ENCODE measurements at regions not wholly inside any gene's neighbourhood (a gene's known extent, or its start where the extent isn't known, plus 50 kb on each side); places are given as distances from the start of the nearest gene placed in this dataset.
"Not testable (repeated sequence)": the region's sequence is repeated elsewhere in the genome, so short reads cannot be mapped to it uniquely, and the experiment has no call there.

DNA sequence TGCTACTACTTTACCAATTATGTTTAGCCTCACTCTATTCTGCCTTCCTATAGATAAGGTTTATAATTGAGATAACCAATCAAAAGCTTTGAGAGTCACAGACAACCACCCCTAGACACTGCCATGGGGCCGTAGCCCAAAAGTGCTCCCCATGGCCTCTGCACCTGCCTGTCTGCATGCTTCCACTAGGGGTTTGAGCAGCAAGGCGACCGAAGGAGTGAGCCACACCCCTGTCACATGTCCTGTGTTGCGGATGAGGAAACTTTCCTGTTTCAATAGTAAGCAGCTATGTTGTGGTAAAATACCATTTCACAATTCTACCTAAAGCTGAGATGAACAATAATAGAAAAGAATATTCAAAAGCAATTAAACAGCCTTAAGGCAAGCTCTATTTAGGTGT, 856.0 kb upstream of the FRG1 start:
- DNase-seq (ENCODE audit: low read depth, low spot score) = no peak

DNA sequence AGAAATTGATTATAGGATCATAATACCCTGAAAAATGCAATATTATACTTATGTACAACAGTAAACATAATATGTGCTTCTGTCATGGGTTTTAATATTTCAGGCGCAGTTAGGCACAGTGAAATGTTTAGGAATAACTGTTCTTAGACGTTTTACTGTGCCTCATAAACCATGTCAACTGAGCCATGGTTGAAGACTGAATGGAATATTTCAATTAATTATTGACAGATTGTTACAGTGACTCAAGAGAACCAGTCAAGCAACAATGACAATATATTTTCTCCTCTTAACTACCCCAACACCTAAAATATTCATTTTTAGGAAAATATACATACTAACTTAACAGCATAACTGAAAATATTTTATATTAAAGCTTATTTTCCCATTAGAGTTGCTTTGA, 852.7 kb upstream of the FRG1 start:
- DNase-seq (ENCODE audit: low read depth, low spot score) = no peak

DNA sequence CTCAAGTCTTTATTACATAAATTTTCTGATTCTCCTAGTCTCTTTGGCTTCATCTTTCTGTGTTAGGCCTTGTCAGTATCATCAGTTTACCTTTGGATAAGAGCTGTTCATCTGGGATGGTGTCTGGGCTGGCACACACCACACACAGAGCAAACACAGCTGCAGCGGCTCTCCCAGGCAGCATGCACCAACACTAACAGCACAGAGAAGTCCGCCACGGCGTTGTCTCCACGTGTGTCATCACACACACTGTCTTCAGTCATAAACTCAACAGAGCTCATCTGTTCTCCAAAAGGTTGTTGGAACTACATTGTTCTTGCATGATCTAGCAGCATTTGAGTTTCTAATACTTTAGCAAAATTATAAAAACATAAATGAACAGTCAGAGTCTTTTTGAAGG, 851.9 kb upstream of the FRG1 start:
- DNase-seq (ENCODE audit: low read depth, low spot score) = no peak

DNA sequence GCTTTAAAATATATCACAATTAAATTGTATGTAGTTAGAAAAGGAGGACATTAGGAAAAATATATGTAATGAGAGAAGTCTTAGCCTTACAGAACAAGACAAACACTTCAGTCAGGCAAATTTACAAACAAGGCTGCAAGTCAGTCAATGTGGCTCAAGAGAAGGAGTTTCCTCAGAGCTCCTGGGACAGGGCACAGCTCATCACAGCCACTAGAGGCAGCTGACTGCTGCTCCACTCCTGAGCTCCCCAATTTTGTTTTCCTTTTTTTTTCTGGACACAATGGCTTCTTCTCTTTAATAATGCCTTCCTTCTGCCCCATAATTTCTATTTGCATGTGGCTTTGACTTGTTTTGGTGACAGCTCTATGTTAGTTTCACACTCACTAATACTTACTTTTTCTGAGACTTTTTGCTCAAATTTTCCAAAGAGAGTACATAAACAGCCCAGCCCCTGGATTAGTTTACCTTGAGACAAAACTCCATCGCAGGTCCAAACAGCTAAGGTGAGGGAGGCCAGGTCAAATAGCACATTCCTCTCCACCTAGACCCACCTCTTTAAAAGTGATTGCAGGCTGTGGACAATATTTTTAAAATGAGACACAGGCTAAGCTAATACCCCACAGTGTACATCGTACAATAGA, 850.4 kb upstream of the FRG1 start:
- no peak for DNase-seq (ENCODE audit: low read depth, low spot score)

DNA sequence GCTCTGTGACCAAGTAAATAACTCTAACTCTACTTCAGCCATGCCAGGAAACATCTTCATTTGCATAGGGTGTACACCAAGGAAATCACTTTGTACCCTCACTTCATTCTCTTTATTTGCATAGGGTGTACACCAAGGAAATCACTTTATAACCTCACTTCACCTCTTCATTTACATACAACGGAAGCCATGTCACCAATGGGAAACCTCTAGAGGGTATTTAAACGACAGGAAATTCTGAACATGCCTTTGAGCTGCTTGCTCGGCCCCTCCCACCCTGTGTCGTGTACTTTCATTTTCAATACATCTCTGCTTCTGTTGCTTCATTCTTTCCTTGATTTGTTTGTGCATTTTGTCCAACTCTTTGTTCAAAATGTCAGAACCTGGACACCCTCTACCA, 848.1 kb upstream of the FRG1 start:
- DNase-seq (ENCODE audit: low read depth, low spot score) = no peak

DNA sequence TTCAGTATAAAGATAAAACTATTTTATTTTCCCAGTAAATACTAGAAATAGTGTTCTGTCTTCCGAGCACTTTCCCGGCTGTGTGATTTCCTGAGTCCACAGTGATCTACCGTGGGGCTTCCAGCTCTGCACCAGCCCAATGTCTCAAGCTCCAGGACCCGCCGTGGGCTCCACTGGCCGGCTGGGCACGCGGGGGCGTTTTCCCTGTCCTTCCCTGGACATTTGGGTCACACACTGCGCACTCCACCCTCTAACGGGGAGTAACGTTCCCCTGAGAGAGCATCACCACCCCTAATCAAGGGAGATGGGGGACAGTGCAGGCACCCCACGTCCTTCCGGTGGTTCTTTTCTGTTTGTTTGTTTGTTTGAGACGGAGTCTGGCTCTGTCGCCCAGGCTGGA, 844.6 kb upstream of the FRG1 start:
- no peak for DNase-seq (ENCODE audit: low read depth, low spot score)

DNA sequence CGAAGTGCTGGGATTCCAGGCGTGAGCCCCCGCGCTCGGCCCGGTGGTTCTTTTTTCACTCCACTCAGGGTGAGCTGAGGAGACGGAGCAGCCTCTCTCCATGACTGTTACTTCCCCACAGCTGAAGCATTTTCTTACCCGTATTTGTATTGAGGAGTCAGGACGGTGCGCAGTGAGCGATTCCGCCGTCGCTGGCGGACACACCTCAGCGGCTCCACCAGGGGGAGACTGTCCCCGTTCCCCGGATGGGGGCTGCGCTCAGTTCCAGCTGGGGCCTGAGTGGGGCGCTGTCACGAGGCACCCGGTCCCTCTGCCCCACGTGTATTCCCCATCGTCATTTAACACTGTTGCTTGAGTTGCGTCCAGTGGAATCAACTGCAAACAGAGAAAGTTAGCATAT, 844.0 kb upstream of the FRG1 start:
- no peak for DNase-seq (ENCODE audit: low read depth, low spot score)

DNA sequence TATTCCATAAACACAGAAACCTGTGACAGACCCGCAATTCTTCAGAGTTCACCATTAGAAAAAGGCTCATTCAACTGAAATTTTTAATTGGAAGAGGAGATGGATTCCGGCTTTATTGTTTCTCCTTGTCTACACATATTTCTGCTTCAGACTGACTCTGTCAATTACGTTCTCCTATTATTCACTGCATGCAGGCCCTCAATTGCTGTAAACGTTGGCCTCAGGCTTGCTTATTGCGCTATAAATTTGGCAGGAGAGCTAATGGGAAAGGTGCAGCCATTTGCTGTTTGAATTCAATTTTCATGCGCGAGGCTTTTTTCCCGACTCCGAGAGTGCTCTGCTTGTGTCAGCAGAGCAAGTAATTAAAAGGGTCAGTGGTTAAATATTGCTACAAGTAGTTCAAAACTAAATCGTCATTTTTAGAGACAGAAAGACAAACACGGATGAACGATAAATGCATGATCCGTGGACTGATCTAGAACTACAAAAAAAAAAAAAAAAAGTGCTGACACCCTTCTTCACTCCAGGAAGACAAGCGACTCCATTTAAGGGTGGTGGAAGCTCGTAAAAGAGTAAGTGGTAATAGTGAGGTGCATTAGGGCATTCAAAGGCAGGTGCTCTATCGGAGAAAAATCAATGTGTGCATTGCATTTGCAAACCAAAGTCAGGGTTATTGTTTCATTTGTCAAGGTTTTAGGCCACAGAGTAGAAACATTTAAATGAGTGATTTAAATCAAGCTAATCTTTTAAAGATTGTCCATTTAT, 841.6 kb upstream of the FRG1 start:
- no peak for DNase-seq (ENCODE audit: low read depth, low spot score)

DNA sequence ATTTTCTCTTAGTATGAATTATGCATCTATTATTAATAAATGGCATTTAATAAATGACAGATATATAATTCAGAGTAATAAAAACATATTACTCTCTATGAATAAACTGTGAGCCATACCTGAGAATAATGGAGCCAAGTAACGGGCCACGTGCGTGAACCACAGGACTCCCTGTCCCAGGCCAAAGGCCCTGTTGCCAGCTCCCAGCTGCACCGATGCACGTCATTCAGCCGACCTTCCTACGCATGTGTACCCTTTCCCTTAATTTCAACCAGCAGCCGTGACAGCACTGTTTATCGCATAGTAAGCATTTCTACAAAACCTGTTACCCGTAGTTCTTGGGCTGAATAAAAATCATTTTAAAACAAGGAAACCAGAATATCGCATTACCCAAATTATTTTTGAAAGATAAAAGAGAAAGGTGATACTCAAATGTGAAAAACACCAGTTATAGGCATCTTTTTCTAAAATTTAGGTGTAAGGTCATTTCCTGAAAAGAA, 827.2 kb upstream of the FRG1 start:
- DNase-seq (ENCODE audit: low read depth, low spot score) = no peak

DNA sequence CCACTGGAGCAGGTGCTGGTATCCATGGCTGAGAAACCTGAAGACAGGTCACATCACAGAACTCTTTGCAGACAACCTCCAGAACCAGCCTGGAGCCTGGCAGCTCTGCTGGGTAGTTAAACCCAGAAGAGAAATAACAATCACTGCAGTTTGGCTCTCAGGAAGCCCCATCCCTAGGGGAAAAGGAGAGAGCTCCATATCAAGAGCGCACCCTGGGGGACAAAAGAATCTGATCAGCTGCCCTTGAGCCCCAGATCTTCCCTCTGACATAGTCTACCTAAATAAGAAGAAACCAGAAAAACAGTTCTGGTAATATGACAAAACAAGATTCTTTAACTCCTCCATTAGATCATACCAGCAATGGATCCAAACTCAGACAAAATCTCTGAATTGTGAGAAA, 823.2 kb upstream of the FRG1 start:
- no peak for DNase-seq (ENCODE audit: low read depth, low spot score)

DNA sequence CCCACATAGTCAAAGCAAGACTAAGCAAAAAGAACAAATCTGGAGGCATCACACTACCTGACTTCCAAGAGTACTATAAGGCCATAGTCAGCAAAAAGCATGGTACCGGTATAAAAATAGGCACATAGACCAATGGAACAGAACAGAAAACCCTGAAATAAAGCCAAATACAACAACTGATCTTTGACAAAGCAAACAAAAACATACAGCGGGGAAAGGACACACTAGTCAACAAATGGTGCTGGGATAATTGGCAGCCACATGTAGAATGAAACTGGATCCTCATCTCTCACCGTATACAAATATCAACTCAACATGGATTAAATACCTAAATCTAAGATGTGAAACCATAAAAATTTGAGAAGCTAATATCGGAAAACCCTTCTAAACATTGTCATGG, 819.3 kb upstream of the FRG1 start:
- no peak for DNase-seq (ENCODE audit: low read depth, low spot score)

DNA sequence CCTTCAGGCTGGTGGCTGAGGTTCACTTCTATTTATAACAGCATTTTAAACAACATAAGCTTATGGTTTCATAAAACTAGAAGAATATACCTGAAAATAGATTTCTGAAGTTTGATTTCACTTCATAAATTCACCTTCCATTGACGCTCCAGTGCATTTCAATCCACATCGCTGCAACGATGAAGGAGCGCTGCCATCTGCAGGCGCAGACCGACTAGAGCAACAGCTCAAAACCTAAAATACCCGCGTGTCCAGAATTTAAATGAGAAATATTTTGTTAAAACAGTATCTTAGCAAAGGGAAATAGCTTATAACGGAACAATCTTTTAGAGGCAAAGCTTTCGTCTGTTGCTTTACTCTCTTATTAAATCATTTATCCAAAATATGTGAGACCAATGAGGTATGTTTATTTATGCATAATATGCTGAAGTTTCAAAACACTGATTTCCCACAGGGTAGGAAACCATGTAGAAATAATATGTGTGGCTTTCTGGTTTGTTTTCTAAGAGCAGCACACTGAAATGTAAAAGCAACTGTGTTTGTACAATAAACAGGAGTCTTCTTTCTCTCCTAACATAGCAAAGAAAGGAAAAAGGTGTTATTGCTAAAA, 816.4 kb upstream of the FRG1 start:
- no peak for DNase-seq (ENCODE audit: low read depth, low spot score)

DNA sequence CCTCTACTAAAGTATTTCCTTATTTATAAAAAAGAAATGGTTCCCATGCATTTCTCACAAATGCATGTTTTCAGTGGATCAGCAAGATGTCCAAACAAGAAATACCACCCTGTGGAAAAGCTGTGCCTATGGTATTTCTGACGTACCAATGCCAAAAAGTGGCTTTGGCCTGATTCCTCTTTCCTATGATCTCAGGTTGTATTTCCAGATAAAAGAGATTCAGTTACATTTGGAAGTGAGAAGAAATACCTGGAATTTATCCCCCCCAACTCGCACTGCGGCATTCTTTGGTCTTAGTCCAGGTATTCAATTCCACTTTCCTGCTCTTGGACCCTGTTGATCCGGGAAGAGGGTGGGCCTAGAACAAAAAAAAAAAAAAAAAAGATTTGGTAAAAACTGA, 815.9 kb upstream of the FRG1 start:
- DNase-seq (ENCODE audit: low read depth, low spot score) = no peak

DNA sequence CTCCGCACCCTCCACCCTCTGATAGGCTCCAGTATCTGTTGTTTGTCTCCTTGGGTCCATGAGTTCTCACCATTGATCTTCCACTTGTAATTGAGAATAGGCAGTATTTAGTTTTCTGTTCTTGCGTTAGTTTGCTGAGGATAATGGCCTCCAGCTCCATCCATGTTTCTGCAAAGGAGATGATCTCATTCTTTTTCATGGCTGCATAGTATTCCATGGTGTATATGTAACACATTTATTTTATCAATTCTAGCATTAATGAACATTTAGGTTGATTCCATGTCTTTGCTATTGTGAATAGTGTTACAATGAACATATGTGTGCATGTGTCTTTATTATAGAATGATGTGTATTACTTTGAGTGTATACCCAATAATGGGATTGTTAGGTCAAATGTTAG, 814.6 kb upstream of the FRG1 start:
- no peak for DNase-seq (ENCODE audit: low read depth, low spot score)

DNA sequence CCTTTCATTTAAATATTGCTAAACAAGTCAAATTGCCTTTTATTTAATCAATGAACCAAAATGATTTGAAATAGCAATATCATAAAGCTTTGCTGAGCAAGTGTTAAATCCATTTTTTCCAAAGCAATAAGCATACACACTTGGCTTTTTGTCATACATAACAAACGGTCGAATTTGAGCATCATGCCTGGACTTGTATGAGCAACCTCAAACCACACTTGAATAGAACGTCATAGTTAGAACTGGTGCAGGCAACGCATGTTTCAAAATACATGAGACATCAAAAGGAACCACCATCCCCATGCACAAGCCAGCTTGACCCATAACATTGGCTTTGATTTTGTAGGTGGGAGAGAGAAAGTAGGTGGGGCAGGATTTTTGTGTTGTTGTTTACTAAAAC, 812.3 kb upstream of the FRG1 start:
- no peak for DNase-seq (ENCODE audit: low read depth, low spot score)

DNA sequence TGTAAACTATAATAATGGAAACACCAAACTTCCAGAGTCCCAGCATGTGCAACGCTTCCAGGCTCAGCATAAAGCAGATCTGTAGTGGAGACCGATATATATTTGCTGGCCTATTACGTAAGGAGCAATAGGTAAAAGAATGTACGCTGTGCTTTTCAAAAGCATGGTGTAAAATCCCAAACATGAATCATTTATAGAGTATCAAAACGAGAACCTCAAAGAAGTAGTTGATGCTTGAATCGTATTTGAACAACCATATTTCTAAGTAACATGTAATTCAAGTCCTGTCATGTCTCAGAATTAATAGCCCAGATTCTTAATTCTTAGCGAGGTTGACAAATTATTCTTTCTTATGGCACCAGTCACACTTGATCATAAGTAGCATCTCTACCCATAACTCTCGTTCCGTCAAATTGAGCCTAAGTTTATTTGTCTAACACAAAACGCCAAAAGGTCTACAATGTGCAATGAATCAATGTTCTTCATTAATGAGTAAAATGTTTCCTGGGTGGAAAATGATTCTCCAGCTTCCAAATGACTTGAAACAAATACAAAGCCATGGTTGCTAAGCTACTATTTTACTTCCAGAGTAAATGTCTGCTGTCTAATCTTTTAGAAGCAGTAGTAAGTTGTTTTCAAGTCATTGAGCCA, 811.5 kb upstream of the FRG1 start:
- DNase-seq (ENCODE audit: low read depth, low spot score) = no peak

DNA sequence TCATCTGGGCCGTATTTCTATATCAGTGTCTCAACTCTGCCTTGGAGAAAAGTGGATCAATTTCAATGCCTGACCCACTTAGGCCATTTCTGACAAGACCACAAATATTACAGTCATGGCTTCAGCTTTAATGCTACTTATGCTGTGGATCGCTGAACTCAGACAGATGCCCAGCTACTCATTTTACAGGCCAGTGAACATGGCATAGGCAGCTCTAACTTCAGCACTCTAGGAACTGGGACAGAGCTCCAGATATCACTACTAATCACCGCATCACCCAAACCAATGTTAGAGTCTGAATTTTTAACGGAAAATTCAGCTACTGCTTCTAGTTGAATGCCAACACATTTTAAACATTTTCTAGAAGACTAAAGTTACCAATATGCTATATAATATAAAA, 809.6 kb upstream of the FRG1 start:
- DNase-seq (ENCODE audit: low read depth, low spot score) = no peak

DNA sequence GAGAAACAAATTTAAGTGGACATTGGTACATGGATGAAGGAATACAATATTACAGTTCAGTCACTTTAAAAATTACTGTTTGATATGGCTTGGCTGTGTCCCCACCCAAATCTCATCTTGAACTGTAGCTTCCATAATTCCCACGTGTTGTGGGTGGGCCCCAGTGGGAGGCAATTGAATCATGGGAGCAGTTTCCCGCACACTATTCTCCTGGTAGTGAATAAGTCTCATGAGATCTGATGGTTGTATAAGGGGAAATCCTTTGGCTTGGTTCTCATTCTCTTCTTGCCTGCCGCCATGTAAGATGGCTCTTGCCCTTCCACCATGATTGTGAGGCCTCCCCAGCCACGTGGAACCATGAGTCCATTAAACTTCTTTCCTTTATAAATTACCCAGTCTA, 804.2 kb upstream of the FRG1 start:
- DNase-seq (ENCODE audit: low read depth, low spot score) = no peak

DNA sequence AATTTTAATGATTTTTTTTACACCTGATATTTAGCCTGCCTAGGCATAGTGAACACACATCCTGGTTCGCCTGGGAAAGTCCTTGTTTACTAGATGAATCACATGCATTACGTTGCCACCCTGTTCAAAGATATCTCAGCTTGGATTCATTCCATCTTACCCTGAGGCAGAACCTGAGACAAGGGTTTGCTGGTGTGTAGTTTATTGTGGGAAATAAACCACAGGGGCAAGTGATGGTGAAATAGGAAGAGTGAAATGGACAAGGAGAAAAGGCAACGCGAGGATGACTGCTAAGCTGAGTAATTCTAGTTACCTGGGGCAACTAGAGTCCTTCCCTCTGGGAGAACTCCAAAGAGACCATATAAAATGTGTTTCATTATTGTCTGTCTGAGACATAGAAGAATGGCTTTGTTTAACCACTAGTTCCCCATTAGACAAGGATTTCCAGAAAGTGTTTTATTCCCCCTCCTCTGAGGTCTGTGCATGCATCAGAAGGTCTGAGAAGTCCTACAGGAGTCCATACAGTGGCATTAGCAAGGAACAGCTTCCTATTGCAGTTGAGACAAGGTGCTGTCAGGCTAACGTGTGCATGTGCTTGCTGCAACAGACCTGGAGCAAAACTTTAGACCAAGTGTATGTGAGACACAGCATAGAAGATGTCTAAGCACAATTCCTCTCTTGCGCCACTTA, 797.3 kb upstream of the FRG1 start:
- DNase-seq (ENCODE audit: low read depth, low spot score) = no peak

DNA sequence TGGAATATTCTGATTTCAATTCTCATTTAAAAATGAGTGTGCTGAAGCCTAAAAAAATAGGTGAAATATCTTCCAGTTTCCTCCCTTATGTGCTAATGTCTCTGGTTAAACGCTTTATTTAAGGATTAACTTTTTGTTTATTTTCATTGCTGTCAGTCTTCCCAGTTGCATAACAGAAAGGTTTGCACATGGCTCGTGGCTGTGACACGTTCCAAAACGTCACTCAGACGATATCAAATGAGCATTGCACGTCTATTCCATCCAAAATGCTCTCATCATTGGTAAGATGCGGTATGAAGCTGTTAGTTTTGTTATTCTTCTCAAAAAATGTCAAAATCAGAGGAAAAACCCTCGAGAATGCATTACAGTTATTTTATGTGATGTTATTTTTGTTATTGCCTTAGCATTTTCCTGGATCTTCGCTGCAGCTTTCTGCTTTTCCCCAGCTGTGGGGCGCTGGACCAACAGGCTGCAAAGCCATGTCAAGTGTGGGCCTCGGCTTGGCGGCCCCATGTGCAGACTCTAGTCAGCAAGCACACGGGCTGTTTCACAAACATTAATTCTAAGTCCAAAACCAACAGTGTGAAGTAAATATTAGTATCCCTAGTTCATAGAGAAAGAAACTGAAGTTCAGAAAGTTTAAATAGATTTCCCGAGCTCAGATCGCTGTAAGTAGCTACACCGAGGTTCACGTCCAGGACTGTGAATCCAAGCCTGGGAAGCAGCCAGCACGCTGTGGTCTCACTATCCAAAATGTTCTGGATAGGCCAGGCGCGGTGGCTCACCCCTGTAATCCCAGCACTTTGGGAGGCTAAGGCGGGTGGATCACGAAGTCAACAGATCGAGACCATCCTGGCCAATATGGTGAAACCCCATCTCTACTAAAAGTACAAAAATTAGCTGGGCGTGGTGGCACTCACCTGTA, 793.4 kb upstream of the FRG1 start:
- DNase-seq (ENCODE audit: low read depth, low spot score) = no peak

DNA sequence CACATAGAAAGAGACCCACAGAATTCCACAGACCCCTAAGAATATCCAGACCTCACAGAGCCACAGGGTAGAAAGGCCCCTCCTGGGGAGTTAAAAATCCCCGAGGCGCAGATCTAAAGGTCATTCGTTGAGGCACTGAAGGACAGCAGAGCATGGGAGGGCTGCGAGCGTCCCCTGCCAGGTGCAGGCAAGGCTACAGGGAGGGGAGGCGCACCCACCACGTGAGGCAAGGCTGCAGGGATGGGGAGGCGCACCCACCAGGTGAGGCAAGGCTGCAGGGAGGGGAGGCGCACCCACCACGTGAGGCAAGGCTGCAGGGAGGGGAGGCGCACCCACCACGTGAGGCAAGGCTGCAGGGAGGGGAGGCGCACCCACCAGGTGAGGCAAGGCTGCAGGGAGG, 785.6 kb upstream of the FRG1 start:
- DNase-seq (ENCODE audit: low read depth, low spot score) = not testable (repeated sequence)
